HepG2 (cell line): ENCODE measurements at regions not wholly inside any gene's neighbourhood (a gene's known extent, or its start where the extent isn't known, plus 50 kb on each side); places are given as distances from the start of the nearest gene placed in this dataset.

ENCODE experiments used
- ATAC-seq: fragments of 200-7000 bp; cut with Tn5 transposase; 3 replicates; pipeline ENCODE4 v1.9.1; 2020; ENCODE audit warnings: mild to moderate bottlenecking, moderate library complexity
- BruUV-seq: library from RNA; stranded (reverse); fragments of 400-500 nt; replicated peaks from 2 replicates; lab custom pipeline; 2021; lab: Mats Ljungman, UMichigan
- CTCF ChIA-PET: fragments of 300-600 bp; formaldehyde crosslinking; extraction: SDS; loops from one replicate; lab custom pipeline; 2021; ENCODE audit warnings: low total read pairs, inconsistent platforms, low intra/inter-chr PET ratio; lab: Yijun Ruan, JAX
- POLR2A ChIA-PET: fragments of 350-600 bp; sonication (Branson Sonifier 250); formaldehyde crosslinking; loops from one replicate; lab custom pipeline; 2020; ENCODE audit warnings: antibody characterized with exemption, inconsistent platforms; lab: Yijun Ruan, JAX
- DNase-seq: peaks from one replicate; pipeline ENCODE4 v3.0.0-alpha.2; 2015; ENCODE audit warnings: low spot score
- FAIRE-seq: peaks from 3 replicates; lab custom pipeline; 2011; peaks lifted over from hg19 to GRCh38; lab: Jason Lieb, UNC
- H2AFZ ChIP-seq: one replicate; pipeline ENCODE4 v1.6.1; 2011; ENCODE audit warnings: low read length, inconsistent platforms
- H3K27ac ChIP-seq: fragments of 300-600 bp; 3 replicates; pipeline ENCODE4 v1.8.0; 2011; ENCODE audit warnings: mixed run types, mild to moderate bottlenecking, mixed read lengths, low read length, inconsistent platforms; ENCODE audit not compliant: insufficient read depth; ENCODE audit errors: extremely low read length
- H3K27me3 ChIP-seq, 2 experiments: fragments of 200-600 bp in 1 of 2; 2 replicates in 1 of 2; 3 replicates in 1 of 2; pipeline versions ENCODE4 v1.6.0 to v1.8.0; 2011; ENCODE audit warnings: low read length in 2 of 2, mild to moderate bottlenecking in 2 of 2, moderate library complexity in 2 of 2, inconsistent platforms in 1 of 2; ENCODE audit not compliant: insufficient read depth in 2 of 2, control insufficient read depth in 1 of 2
- H3K36me3 ChIP-seq, 2 experiments: fragments of 200-600 bp in 1 of 2; replicated peaks in 1 of 2; 2 replicates in 1 of 2; 3 replicates in 1 of 2; pipeline versions ENCODE4 v1.5.1 to v1.8.0; 2011; ENCODE audit warnings: low read length in 2 of 2, inconsistent platforms in 1 of 2; ENCODE audit not compliant: insufficient read depth in 2 of 2, control insufficient read depth in 1 of 2
- H3K4me1 ChIP-seq: 2 replicates; pipeline ENCODE4 v1.5.1; 2012; ENCODE audit warnings: low read length, inconsistent platforms; ENCODE audit not compliant: insufficient read depth
- H3K4me2 ChIP-seq: 2 replicates; pipeline ENCODE4 v1.6.0; 2011; ENCODE audit warnings: low read depth, low read length, inconsistent platforms
- H3K4me3 ChIP-seq, 3 experiments: fragments of 200-600 bp in 1 of 3; sonication (generic), shearing (Covaris generic) in 1 of 3; replicated peaks in 1 of 3; 2 replicates each; pipeline ENCODE4 v1.5.1; 2011 to 2016; ENCODE audit warnings: low read length in 3 of 3, inconsistent platforms in 2 of 3, low read depth in 2 of 3, mild to moderate bottlenecking in 2 of 3, control low read depth in 1 of 3, mixed read lengths in 1 of 3; ENCODE audit not compliant: insufficient read depth in 1 of 3
- H3K79me2 ChIP-seq: one replicate; pipeline ENCODE4 v1.6.1; 2011; ENCODE audit warnings: low read length, inconsistent platforms; ENCODE audit not compliant: insufficient read depth
- H3K9ac ChIP-seq: 2 replicates; pipeline ENCODE4 v1.6.0; 2011; ENCODE audit warnings: mild to moderate bottlenecking, low read depth, low read length, inconsistent platforms; ENCODE audit not compliant: insufficient read depth
- H3K9me3 ChIP-seq: 2 replicates; pipeline ENCODE4 v1.5.1; 2012; ENCODE audit warnings: mild to moderate bottlenecking, low read length
- H4K20me1 ChIP-seq: 2 replicates; pipeline ENCODE4 v1.6.0; 2011; ENCODE audit warnings: inconsistent platforms, mild to moderate bottlenecking, low read length, moderate library complexity; ENCODE audit not compliant: insufficient read depth
- MYNN ChIP-seq: sonication (generic); formaldehyde crosslinking; IDR thresholded peaks from 2 replicates; pipeline ENCODE4 v1.4.0; 2020; ENCODE audit warnings: mild to moderate bottlenecking, low read depth, missing genetic modification reagents
- SP140L ChIP-seq: sonication (generic); formaldehyde crosslinking; IDR thresholded peaks from 2 replicates; pipeline ENCODE4 v1.4.0; 2020; ENCODE audit warnings: missing genetic modification reagents, borderline replicate concordance
- TOPORS ChIP-seq: sonication (generic); formaldehyde crosslinking; IDR thresholded peaks from 2 replicates; pipeline ENCODE4 v1.8.0; 2023; ENCODE audit warnings: mild to moderate bottlenecking, missing genetic modification reagents
- ZFP36L1 ChIP-seq: sonication (generic); formaldehyde crosslinking; IDR thresholded peaks from 2 replicates; pipeline ENCODE4 v1.8.0; 2022; ENCODE audit warnings: mild to moderate bottlenecking, missing genetic modification reagents, moderate library complexity
- ZNF414 ChIP-seq: sonication (generic); formaldehyde crosslinking; IDR thresholded peaks from 2 replicates; pipeline ENCODE4 v1.5.0; 2020; ENCODE audit warnings: missing genetic modification reagents
- ZNF609 ChIP-seq: sonication (generic); formaldehyde crosslinking; IDR thresholded peaks from 2 replicates; pipeline ENCODE4 v1.4.0; 2020; ENCODE audit warnings: mild to moderate bottlenecking, missing genetic modification reagents, borderline replicate concordance
- ZNF619 ChIP-seq: sonication (generic); formaldehyde crosslinking; IDR thresholded peaks from 2 replicates; pipeline ENCODE4 v1.4.0; 2020; ENCODE audit warnings: mild to moderate bottlenecking, missing genetic modification reagents
- ZNF747 ChIP-seq: sonication (generic); formaldehyde crosslinking; IDR thresholded peaks from 2 replicates; pipeline ENCODE4 v1.8.1; 2023; ENCODE audit warnings: missing genetic modification reagents, mild to moderate bottlenecking, borderline replicate concordance
- WGBS: methylation state at CpG from one replicate; pipeline ENCODE4 v1.1.6; 2017; ENCODE audit warnings: low lambda C conversion rate; 5-methylcytosine and 5-hydroxymethylcytosine counted together
- in situ Hi-C: cut with HindIII; loops from 2 replicates; pipeline ENCODE4 v1.10.0; 2017; ENCODE audit warnings: low pct_unique_long_range_greater_than_20kb; ENCODE audit not compliant: extremely low pct_ligation_motif_present
- intact Hi-C: fragments of 100-400 bp; cut with micrococcal nuclease; formaldehyde crosslinking; loops from one replicate; pipeline ENCODE4 v1.10.0; 2022; ENCODE audit not compliant: unreplicated experiment

- H3K36me3 ChIP-seq, result no peaks in the 10 kb centered on the region
- BruUV-seq, result no TSS peak
- H3K9me3 ChIP-seq, result peaks cover 13% of the 10 kb centered on the region
- ATAC-seq, result no peak
- CTCF ChIA-PET, result no interaction called here
- H4K20me1 ChIP-seq, result no peaks in the 10 kb centered on the region
- intact Hi-C loops (no loop called here), in situ Hi-C loops (no loop called here)
- no peak for DNase-seq
- no peak overlapping the region for H3K27ac ChIP-seq
- FAIRE-seq, result no peak
- TF ChIP-seq ZNF609, result no peak
- no peak for TF ChIP-seq ZNF414
- no peak for TF ChIP-seq TOPORS (CRISPR knock-in tag)
- TF ChIP-seq ZFP36L1 (CRISPR knock-in tag), result no peak
- TF ChIP-seq SP140L, result no peak
- no peak for TF ChIP-seq ZNF619
- TF ChIP-seq ZNF747 (CRISPR knock-in tag), result no peak
- no peak for TF ChIP-seq MYNN
- no peaks in the 10 kb centered on the region for H3K79me2 ChIP-seq
- POLR2A ChIA-PET, result no interaction called here
- H3K9ac ChIP-seq, result no peak overlapping the region
- no peak overlapping the region for H3K4me2 ChIP-seq
- 54% methylated on average over 3 of the region's 3 CpGs for WGBS
- H3K4me1 ChIP-seq, result no peaks in the 10 kb centered on the region
- H3K4me3 ChIP-seq, result no peak overlapping the region
- H3K27me3 ChIP-seq, result peaks cover 0 to 5% of the 10 kb centered on the region in 2 experiments; a peak in 2 of 5 replicates
- no peak overlapping the region for H2AFZ ChIP-seq
Measured at GRCh38 chr10:4046030-4046429, 261.0 kb upstream of the KLF6 start.
